Liver (tissue), 8 donors: ENCODE measurements at regions not wholly inside any gene's neighbourhood (a gene's known extent, or its start where the extent isn't known, plus 50 kb on each side); places are given as distances from the start of the nearest gene placed in this dataset.

Experiments
- DNase-seq: peaks from one replicate; pipeline ENCODE4 v3.0.0-alpha.2; 2017; ENCODE audit warnings: low spot score
- H3K27ac ChIP-seq, 2 donors: one replicate each; pipeline ENCODE4 v1.7.0; 2013; ENCODE audit warnings: inconsistent platforms in 2 of 2, low read length in 2 of 2, control low read depth in 1 of 2, low read depth in 1 of 2, mild to moderate bottlenecking in 1 of 2
- H3K27me3 ChIP-seq, 4 donors: one replicate each; pipeline versions ENCODE4 v1.6.1 to v1.7.0; 2013; ENCODE audit warnings: low read length in 3 of 4, inconsistent platforms in 1 of 4, mild to moderate bottlenecking in 1 of 4, moderate library complexity in 1 of 4; ENCODE audit not compliant: control insufficient read depth in 4 of 4, insufficient read depth in 4 of 4
- H3K36me3 ChIP-seq, 4 donors: one replicate each; pipeline versions ENCODE4 v1.6.1 to v1.7.0; 2013; ENCODE audit warnings: low read length in 3 of 4, mild to moderate bottlenecking in 3 of 4, low read depth in 1 of 4, moderate library complexity in 1 of 4; ENCODE audit not compliant: control insufficient read depth in 4 of 4, insufficient read depth in 3 of 4
- H3K4me1 ChIP-seq, 4 donors: one replicate each; pipeline versions ENCODE4 v1.6.1 to v1.7.0; 2013; ENCODE audit warnings: low read length in 3 of 4, mild to moderate bottlenecking in 3 of 4, moderate library complexity in 1 of 4; ENCODE audit not compliant: control insufficient read depth in 4 of 4, insufficient read depth in 4 of 4
- H3K4me3 ChIP-seq, 3 donors: one replicate each; pipeline versions ENCODE4 v1.6.1 to v1.7.0; 2013; ENCODE audit warnings: low read length in 3 of 3, control low read depth in 1 of 3, low read depth in 1 of 3, mild to moderate bottlenecking in 1 of 3
- H3K9ac ChIP-seq, 2 donors: one replicate each; pipeline ENCODE4 v1.7.0; 2013; ENCODE audit warnings: low read length in 2 of 2, mild to moderate bottlenecking in 2 of 2, moderate library complexity in 2 of 2, control low read depth in 1 of 2, low read depth in 1 of 2
- H3K9me3 ChIP-seq, 4 donors: one replicate each; pipeline versions ENCODE4 v1.6.1 to v1.7.0; 2013; ENCODE audit warnings: low read length in 3 of 4; ENCODE audit not compliant: control insufficient read depth in 4 of 4
- ATF3 ChIP-seq: IDR thresholded peaks from 2 replicates; pipeline ENCODE4 v1.6.1; 2016; ENCODE audit warnings: antibody characterized with exemption
- EGR1 ChIP-seq, 2 donors: IDR thresholded peaks; 2 replicates each; pipeline ENCODE4 v1.6.1; 2016 to 2018; ENCODE audit warnings: antibody characterized with exemption in 2 of 2, low read depth in 2 of 2
- FOXA1 ChIP-seq: IDR thresholded peaks from 2 replicates; pipeline ENCODE4 v1.6.1; 2016; ENCODE audit warnings: antibody characterized with exemption
- GABPA ChIP-seq, 2 donors: IDR thresholded peaks in 1 of 2; conservative IDR thresholded peaks in 1 of 2; 2 replicates each; pipeline ENCODE4 v1.6.1; 2016; ENCODE audit warnings: antibody characterized with exemption in 2 of 2, mild to moderate bottlenecking in 1 of 2, moderate library complexity in 1 of 2
- HNF4A ChIP-seq, 2 donors: conservative IDR thresholded peaks; 2 replicates each; pipeline ENCODE4 v1.6.1; 2016; ENCODE audit warnings: antibody characterized with exemption in 2 of 2, mild to moderate bottlenecking in 2 of 2
- HNF4G ChIP-seq: IDR thresholded peaks from 2 replicates; pipeline ENCODE4 v1.6.1; 2016; ENCODE audit warnings: antibody characterized with exemption
- NR2F2 ChIP-seq: IDR thresholded peaks from 2 replicates; pipeline ENCODE4 v1.6.1; 2016; ENCODE audit warnings: antibody characterized with exemption
- RAD21 ChIP-seq, 2 donors: IDR thresholded peaks; 2 replicates each; pipeline ENCODE4 v1.6.1; 2016; ENCODE audit warnings: antibody characterized with exemption in 2 of 2, mild to moderate bottlenecking in 2 of 2
- REST ChIP-seq: IDR thresholded peaks from 2 replicates; pipeline ENCODE4 v1.6.1; 2016; ENCODE audit warnings: antibody characterized with exemption, mild to moderate bottlenecking
- RXRA ChIP-seq, 2 donors: IDR thresholded peaks; 2 replicates each; pipeline ENCODE4 v1.6.1; 2017 to 2018; ENCODE audit warnings: antibody characterized with exemption in 2 of 2, mild to moderate bottlenecking in 1 of 2
- SP1 ChIP-seq: IDR thresholded peaks from 2 replicates; pipeline ENCODE4 v1.6.1; 2018; ENCODE audit warnings: antibody characterized with exemption, mild to moderate bottlenecking
- TAF1 ChIP-seq: conservative IDR thresholded peaks from 2 replicates; pipeline ENCODE4 v1.6.1; 2016; ENCODE audit warnings: antibody characterized with exemption, mild to moderate bottlenecking
- YY1 ChIP-seq: IDR thresholded peaks from 2 replicates; pipeline ENCODE4 v1.6.1; 2016; ENCODE audit warnings: antibody characterized with exemption, mild to moderate bottlenecking
- ZBTB33 ChIP-seq: IDR thresholded peaks from 2 replicates; pipeline ENCODE4 v1.6.1; 2016; ENCODE audit warnings: antibody characterized with exemption
- WGBS: extraction: QIAGEN DNeasy Blood & Tissue Kit; methylation state at CpG from one replicate; pipeline ENCODE4 v1.1.7; 2013; 5-methylcytosine and 5-hydroxymethylcytosine counted together
- TF ChIP-seq, protein P1 (sequence below): fragments of 150-350 bp; IDR thresholded peaks from 2 replicates; pipeline ENCODE4 v1.5.1; 2017; ENCODE audit warnings: improper control_type of control experiment, low read depth, low read length; ENCODE audit not compliant: missing input control
- donor health status: healthy.
- donor health status: healthy.
- donor health status: healthy.
- donor health status: healthy.
- donor health status: healthy.

DNA sequence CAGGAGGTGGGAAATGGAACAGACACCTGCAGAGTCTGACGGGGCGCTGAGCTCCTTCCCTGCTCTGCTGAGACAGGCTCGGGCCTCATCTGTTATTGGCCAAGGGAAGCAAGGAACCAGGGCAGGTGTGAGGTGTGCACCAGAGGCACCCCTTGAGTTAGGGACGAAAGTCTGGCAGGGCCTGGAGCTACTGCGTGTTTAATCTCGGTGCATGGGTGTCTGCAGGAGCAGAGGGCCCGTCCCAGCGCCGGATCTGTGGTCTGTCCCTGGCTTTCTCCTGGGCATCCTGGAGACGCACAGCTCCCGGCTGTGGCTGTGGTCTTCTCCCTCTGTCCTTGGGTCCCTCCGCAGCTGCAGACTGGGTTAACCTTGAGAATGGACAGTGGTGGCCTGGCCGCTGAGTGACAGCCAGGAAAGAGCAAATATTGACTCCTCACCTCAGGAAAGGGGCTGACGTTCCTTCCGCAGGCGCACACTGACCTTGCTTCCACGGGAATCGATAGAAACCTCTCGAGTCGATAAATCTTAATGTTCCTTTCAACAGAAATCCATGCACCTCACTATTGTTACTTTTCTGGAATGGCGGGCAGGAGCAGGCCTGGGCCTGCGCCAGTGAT lies 975.6 kb downstream of the BRD1 start:
- Histone ChIP-seq H3K4me1 (no peaks in the 10 kb centered on the region), H3K9ac (no peak overlapping the region), H3K27ac (no peak overlapping the region), H3K36me3 (no peaks in the 10 kb centered on the region), H3K9me3 (no peaks in the 10 kb centered on the region), H3K27me3 (peaks cover 0 to 3% (median 1%) of the 10 kb centered on the region in 4 donors), H3K4me3 (no peak overlapping the region)
- TF ChIP-seq EGR1 (IDR thresholded peaks at IDR 0.05; ENCODE audit: low read depth in 2 of 2) (no peak), FOXA1 (no peak), SP1 (no peak), ATF3 (no peak), HNF4G (no peak)
- 64% methylated on average over 22 of the region's 22 CpGs for WGBS
- DNase-seq = no peak

GRCh38 chr22:48850658-48851287 lies 976.9 kb downstream of the BRD1 start:
- H3K4me3 ChIP-seq = no peak overlapping the region
- no peak overlapping the region for H3K27ac ChIP-seq
- DNase-seq = no peak
- 85% methylated on average over 16 of the region's 16 CpGs for WGBS
- H3K4me1 ChIP-seq = no peaks in the 10 kb centered on the region
- no peaks in the 10 kb centered on the region for H3K9me3 ChIP-seq
- peaks cover 0 to 3% (median 1%) of the 10 kb centered on the region in 4 donors for H3K27me3 ChIP-seq
- H3K9ac ChIP-seq = no peak overlapping the region
- H3K36me3 ChIP-seq = no peaks in the 10 kb centered on the region
- no peak for TF ChIP-seq RXRA (IDR thresholded peaks at IDR 0.05)
- TF ChIP-seq GABPA (IDR thresholded peaks at IDR 0.05 in 1 of 2, conservative IDR thresholded peaks at IDR 0.05 in 1 of 2) = no peak
- no peak for TF ChIP-seq NR2F2
- no peak for TF ChIP-seq ZBTB33
- TF ChIP-seq HNF4A (conservative IDR thresholded peaks at IDR 0.05) = no peak
- TF ChIP-seq FOXA1 = no peak
- no peak for TF ChIP-seq TAF1
- TF ChIP-seq SP1 = no peak
- no peak for TF ChIP-seq HNF4G
- no peak for TF ChIP-seq EGR1 (IDR thresholded peaks at IDR 0.05; ENCODE audit: low read depth in 2 of 2)
- TF ChIP-seq RAD21 (IDR thresholded peaks at IDR 0.05) = no peak
- no peak for TF ChIP-seq REST
- TF ChIP-seq, protein P1, sequence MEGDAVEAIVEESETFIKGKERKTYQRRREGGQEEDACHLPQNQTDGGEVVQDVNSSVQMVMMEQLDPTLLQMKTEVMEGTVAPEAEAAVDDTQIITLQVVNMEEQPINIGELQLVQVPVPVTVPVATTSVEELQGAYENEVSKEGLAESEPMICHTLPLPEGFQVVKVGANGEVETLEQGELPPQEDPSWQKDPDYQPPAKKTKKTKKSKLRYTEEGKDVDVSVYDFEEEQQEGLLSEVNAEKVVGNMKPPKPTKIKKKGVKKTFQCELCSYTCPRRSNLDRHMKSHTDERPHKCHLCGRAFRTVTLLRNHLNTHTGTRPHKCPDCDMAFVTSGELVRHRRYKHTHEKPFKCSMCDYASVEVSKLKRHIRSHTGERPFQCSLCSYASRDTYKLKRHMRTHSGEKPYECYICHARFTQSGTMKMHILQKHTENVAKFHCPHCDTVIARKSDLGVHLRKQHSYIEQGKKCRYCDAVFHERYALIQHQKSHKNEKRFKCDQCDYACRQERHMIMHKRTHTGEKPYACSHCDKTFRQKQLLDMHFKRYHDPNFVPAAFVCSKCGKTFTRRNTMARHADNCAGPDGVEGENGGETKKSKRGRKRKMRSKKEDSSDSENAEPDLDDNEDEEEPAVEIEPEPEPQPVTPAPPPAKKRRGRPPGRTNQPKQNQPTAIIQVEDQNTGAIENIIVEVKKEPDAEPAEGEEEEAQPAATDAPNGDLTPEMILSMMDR = no peak
- TF ChIP-seq YY1 = no peak
